ENCODE measurements at regions not wholly inside any gene's neighbourhood (a gene's known extent, or its start where the extent isn't known, plus 50 kb on each side); places are given as distances from the start of the nearest gene placed in this dataset.
A peak's percentile ranks its signal among the peaks of the same experiment; 100 is the strongest.

DNA sequence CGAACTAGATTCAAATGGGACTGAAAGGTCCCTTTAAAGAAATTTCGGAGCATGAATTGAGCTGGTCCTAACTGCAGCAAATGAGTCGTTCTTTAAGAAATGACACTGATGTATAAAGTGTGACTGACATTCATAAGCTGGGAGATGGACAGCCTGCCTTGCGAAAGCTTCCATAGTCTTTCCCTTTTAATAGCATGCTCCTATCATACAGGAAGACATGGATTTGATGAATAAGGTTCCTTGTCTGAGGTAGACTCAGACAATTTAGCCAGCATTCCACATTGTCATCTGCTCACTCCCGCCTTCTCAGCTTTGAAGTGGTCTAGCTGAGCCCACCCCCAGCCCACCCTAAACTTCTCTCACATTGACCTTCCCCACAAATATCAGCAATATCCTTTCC is 264.9 kb downstream of the TSN start:
- no peaks in the 10 kb centered on the region for H3K9me3 ChIP-seq
- DNase-seq: no peak
- TF ChIP-seq CTCF (IDR thresholded peaks at IDR 0.05) (no peak), POLR2A (IDR thresholded peaks at IDR 0.05) (no peak)
- H3K4me1 ChIP-seq: no peaks in the 10 kb centered on the region
- H3K4me3 ChIP-seq: no peak overlapping the region
- no peaks in the 10 kb centered on the region for H3K27me3 ChIP-seq
- no peaks in the 10 kb centered on the region for H3K36me3 ChIP-seq
- H3K27ac ChIP-seq: no peak overlapping the region

GRCh38 chr2:122021941-122022340 is 266.5 kb downstream of the TSN start:
- no peaks in the 10 kb centered on the region for H3K9me3 ChIP-seq
- H3K4me3 ChIP-seq: no peak overlapping the region
- no peak for DNase-seq
- TF ChIP-seq POLR2A (IDR thresholded peaks at IDR 0.05) (no peak), CTCF (IDR thresholded peaks at IDR 0.05) (no peak)
- H3K36me3 ChIP-seq: no peaks in the 10 kb centered on the region
- H3K27ac ChIP-seq: no peak overlapping the region
- H3K27me3 ChIP-seq: no peaks in the 10 kb centered on the region
- H3K4me1 ChIP-seq: no peaks in the 10 kb centered on the region

DNA sequence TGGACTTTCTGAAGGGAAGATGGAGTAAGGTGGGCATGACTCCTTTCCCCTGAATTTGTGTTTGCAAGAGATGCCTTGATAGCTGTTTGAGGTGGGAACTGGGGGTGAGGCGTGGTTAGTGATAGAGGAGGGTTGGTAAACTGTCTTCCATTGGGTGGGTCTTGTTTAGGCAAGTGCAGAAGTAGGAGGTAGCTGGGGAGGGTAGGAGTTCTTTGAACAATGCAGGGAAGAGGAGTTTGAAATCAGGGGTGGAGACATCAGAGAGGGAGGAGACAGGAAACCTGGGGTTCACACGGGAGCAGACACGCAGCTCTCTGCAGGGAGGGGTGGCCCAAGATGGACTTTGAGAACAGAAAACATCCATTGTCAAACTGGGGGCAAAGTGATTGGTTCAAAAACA is 267.1 kb downstream of the TSN start:
- H3K4me3 ChIP-seq: no peak overlapping the region
- H3K27me3 ChIP-seq: no peaks in the 10 kb centered on the region
- no peaks in the 10 kb centered on the region for H3K9me3 ChIP-seq
- TF ChIP-seq POLR2A (IDR thresholded peaks at IDR 0.05) (no peak), CTCF (IDR thresholded peaks at IDR 0.05) (no peak)
- no peaks in the 10 kb centered on the region for H3K4me1 ChIP-seq
- no peaks in the 10 kb centered on the region for H3K36me3 ChIP-seq
- DNase-seq: no peak
- no peak overlapping the region for H3K27ac ChIP-seq

GRCh38 chr2:122023059-122023864 is 267.8 kb downstream of the TSN start:
- H3K36me3 ChIP-seq: no peaks in the 10 kb centered on the region
- no peaks in the 10 kb centered on the region for H3K9me3 ChIP-seq
- no peaks in the 10 kb centered on the region for H3K4me1 ChIP-seq
- H3K4me3 ChIP-seq: no peak overlapping the region
- no peaks in the 10 kb centered on the region for H3K27me3 ChIP-seq
- no peak overlapping the region for H3K27ac ChIP-seq
- TF ChIP-seq CTCF (IDR thresholded peaks at IDR 0.05): no peak
- no peak for TF ChIP-seq POLR2A (IDR thresholded peaks at IDR 0.05)
- no peak for DNase-seq

DNA sequence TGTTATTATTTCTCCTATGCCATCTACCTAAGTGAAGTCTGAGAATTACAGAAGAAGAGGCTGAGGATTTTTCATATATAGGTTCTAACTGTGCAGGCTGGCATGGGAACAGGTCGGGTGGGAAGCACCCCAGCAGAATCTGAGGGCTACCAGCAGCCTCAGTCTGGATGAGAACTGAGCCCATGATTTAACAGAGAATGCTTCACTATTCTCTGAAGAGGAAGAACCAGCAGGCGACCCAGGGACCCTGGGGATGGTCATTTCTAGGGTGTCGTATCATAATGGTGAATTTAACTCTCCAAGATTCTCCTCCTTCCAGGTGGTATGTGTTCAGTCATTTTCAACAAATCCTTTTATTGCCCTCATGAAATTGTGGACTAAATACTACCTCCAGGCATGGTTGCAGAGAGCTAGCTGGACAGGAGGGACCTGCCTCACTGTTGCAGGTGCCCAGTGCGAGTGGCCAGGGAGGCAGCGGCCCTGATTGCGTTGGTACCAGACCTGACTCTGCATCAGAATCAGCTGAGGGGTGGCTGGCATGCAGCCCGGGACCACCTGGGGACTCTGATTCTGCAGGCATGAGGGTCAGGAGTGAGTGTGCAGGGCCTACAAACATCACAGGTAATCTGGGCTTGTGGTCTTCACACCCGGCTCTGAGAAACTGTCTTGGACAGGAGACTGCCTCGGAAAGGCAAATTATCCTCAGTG is 272.2 kb downstream of the TSN start:
- Histone ChIP-seq H3K27ac (no peak overlapping the region), H3K36me3 (no peaks in the 10 kb centered on the region), H3K27me3 (no peaks in the 10 kb centered on the region), H3K9me3 (no peaks in the 10 kb centered on the region), H3K4me1 (no peaks in the 10 kb centered on the region), H3K4me3 (no peak overlapping the region)
- DNase-seq: peak in 1 of 3 donors; percentile 38
- no peak for TF ChIP-seq POLR2A (IDR thresholded peaks at IDR 0.05)

DNA sequence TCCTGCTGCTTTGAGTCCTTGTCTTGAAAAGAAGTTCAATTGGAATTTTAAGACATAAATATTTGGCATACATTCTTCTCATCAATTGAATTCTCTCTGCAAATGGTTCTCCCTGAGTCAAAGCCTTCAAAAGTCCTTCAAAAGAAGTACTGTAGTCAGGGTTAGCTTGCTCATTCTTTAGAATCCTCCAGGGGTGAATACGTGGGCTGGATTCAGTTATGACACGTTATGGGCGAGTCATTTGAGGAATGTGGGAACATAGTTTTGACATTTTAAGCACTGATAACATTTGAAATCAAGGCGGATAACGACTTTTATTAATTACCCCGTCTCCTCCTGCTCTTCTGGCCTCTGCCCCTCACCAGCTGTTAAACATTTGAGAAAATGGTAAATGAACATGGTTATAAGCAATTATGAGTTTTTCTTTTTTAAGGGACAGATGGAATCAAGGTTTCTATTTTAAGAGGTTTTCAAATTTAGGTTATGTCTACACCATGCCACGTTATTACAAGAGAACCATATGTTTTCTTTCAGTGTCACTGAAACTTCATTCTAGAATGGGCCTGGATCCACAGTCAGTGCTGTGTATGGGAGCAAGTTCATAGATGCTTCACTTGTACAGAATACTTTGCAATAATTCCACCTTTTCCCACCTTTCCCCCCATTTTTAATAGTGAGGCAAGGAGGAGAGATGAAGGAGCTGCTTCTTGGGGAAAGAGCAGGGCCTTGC is 273.1 kb downstream of the TSN start:
- Histone ChIP-seq H3K27me3 (no peaks in the 10 kb centered on the region), H3K9me3 (no peaks in the 10 kb centered on the region), H3K4me3 (no peak overlapping the region), H3K27ac (no peak overlapping the region), H3K4me1 (no peaks in the 10 kb centered on the region), H3K36me3 (no peaks in the 10 kb centered on the region)
- DNase-seq: no peak
- TF ChIP-seq CTCF (IDR thresholded peaks at IDR 0.05) (no peak), POLR2A (IDR thresholded peaks at IDR 0.05) (no peak)

Data from Peyer's patch (tissue), 4 donors.